ENCODE measurements at regions not wholly inside any gene's neighbourhood (a gene's known extent, or its start where the extent isn't known, plus 50 kb on each side); places are given as distances from the start of the nearest gene placed in this dataset.

DNA sequence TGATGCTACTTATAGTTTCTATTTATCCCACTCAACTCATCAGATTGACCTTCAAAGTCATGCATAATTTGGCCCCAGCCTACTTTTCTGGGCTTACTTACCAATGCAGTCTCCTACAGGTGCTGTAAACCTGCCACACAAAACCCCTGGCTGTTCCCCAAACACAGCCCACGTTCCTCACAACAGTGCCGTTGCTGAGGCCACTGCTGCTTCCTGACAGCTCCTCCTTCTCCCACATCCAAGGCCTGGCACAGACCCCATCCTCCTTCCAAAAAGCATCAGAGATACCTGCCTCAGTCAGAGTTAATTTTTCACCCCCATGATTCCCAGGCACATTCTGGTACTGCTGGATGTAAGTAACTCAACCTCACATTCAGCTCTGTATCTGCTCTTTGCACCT lies 68.1 kb upstream of the SIMC1 start:
- Histone ChIP-seq H3K27me3 (ENCODE audit: control insufficient read depth in 1 of 2, insufficient read depth in 2 of 2, low read length in 2 of 2) (no peaks in the 10 kb centered on the region; a peak in 1 of 5 replicates), H3K79me2 (ENCODE audit: insufficient read depth, low read length) (no peaks in the 10 kb centered on the region), H3K27ac (ENCODE audit: extremely low read length, insufficient read depth, low read length) (no peak overlapping the region), H4K20me1 (ENCODE audit: insufficient read depth, low read length) (no peaks in the 10 kb centered on the region), H3K4me3 (replicated peaks in 1 of 3; ENCODE audit: insufficient read depth in 1 of 3, low read depth in 2 of 3, low read length in 3 of 3) (no peak overlapping the region), H2AFZ (ENCODE audit: low read length) (no peak overlapping the region), H3K9ac (ENCODE audit: insufficient read depth, low read depth, low read length) (no peak overlapping the region), H3K4me2 (ENCODE audit: low read depth, low read length) (no peak overlapping the region), H3K9me3 (ENCODE audit: low read length) (no peaks in the 10 kb centered on the region), H3K4me1 (ENCODE audit: insufficient read depth, low read length) (no peaks in the 10 kb centered on the region), H3K36me3 (replicated peaks in 1 of 2; ENCODE audit: control insufficient read depth in 1 of 2, insufficient read depth in 2 of 2, low read length in 2 of 2) (no peaks in the 10 kb centered on the region)
- BruUV-seq (replicated peaks), result no TSS peak
- TF ChIP-seq, protein P1, sequence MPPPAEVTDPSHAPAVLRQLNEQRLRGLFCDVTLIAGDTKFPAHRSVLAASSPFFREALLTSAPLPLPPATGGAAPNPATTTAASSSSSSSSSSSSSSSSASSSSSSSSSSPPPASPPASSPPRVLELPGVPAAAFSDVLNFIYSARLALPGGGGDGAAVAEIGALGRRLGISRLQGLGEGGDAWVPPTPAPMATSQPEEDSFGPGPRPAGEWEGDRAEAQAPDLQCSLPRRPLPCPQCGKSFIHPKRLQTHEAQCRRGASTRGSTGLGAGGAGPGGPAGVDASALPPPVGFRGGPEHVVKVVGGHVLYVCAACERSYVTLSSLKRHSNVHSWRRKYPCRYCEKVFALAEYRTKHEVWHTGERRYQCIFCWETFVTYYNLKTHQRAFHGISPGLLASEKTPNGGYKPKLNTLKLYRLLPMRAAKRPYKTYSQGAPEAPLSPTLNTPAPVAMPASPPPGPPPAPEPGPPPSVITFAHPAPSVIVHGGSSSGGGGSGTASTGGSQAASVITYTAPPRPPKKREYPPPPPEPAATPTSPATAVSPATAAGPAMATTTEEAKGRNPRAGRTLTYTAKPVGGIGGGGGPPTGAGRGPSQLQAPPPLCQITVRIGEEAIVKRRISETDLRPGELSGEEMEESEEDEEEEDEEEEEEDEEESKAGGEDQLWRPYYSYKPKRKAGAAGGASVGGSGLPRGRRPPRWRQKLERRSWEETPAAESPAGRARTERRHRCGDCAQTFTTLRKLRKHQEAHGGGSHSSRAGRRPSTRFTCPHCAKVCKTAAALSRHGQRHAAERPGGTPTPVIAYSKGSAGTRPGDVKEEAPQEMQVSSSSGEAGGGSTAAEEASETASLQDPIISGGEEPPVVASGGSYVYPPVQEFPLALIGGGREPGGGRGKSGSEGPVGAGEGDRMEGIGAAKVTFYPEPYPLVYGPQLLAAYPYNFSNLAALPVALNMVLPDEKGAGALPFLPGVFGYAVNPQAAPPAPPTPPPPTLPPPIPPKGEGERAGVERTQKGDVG (CRISPR knock-in tag; IDR thresholded peaks at IDR 0.05; ENCODE audit: borderline replicate concordance), result no peak
- no peak for DNase-seq (ENCODE audit: low spot score)
- ATAC-seq, result no peak
- FAIRE-seq, result no peak
- CTCF ChIA-PET (ENCODE audit: low intra/inter-chr PET ratio, low total read pairs), result no interaction called here
- intact Hi-C loops (cut with micrococcal nuclease; ENCODE audit: unreplicated experiment), result no loop called here
- in situ Hi-C loops (cut with HindIII; ENCODE audit: extremely low pct_ligation_motif_present, low pct_unique_long_range_greater_than_20kb), result no loop called here
- WGBS (ENCODE audit: low lambda C conversion rate), result 7% methylated on average over 2 of the region's 2 CpGs
- POLR2A ChIA-PET, result no interaction called here

DNA sequence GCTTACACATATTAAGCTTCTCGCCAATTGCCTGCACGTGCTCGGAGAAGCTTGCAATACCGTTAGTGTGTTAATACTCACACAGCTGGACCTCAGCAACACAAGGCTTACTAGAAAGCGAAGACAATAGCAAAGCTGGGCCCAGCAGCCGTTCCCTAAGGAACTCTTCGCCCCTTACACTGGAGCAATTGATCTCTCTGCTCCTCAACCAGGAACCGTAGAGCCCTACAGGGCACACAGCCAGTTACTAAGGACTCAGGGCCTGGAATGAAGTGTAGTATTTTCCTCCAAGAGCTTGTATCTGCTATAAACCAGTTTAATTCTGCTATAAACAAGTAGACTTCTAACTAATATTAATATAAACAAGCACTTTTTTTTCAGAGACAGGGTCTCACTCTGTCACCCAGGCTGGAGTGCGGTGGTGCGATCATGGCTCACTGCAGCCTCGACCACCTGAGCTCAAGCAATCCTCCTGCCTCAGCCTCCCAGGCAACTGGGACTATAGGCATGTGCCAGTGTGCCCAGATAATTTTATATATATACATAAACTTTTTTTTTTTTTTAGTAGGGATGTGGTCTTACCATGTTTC lies 67.0 kb upstream of the SIMC1 start:
- no TSS peak for BruUV-seq (replicated peaks)
- POLR2A ChIA-PET, result no interaction called here
- ATAC-seq, result no peak

More for the DNA sequence above, 67.0 kb upstream of the SIMC1 start:
- Histone ChIP-seq H3K4me3 (replicated peaks in 1 of 3; ENCODE audit: insufficient read depth in 1 of 3, low read depth in 2 of 3, low read length in 3 of 3) (no peak overlapping the region), H2AFZ (ENCODE audit: low read length) (no peak overlapping the region), H3K9me3 (ENCODE audit: low read length) (no peaks in the 10 kb centered on the region), H3K36me3 (replicated peaks in 1 of 2; ENCODE audit: control insufficient read depth in 1 of 2, insufficient read depth in 2 of 2, low read length in 2 of 2) (no peaks in the 10 kb centered on the region), H3K27me3 (ENCODE audit: control insufficient read depth in 1 of 2, insufficient read depth in 2 of 2, low read length in 2 of 2) (peaks cover 0 to 6% of the 10 kb centered on the region in 2 experiments; a peak in 1 of 5 replicates), H3K79me2 (ENCODE audit: insufficient read depth, low read length) (no peaks in the 10 kb centered on the region), H3K9ac (ENCODE audit: insufficient read depth, low read depth, low read length) (no peak overlapping the region), H3K4me1 (ENCODE audit: insufficient read depth, low read length) (no peaks in the 10 kb centered on the region), H3K4me2 (ENCODE audit: low read depth, low read length) (no peak overlapping the region), H4K20me1 (ENCODE audit: insufficient read depth, low read length) (no peaks in the 10 kb centered on the region), H3K27ac (ENCODE audit: extremely low read length, insufficient read depth, low read length) (no peak overlapping the region)
- in situ Hi-C loops (cut with HindIII; ENCODE audit: extremely low pct_ligation_motif_present, low pct_unique_long_range_greater_than_20kb), result no loop called here
- intact Hi-C loops (cut with micrococcal nuclease; ENCODE audit: unreplicated experiment), result no loop called here
- DNase-seq (ENCODE audit: low spot score) (no peak), FAIRE-seq (no peak)
- 58% methylated on average over 11 of the region's 11 CpGs for WGBS (ENCODE audit: low lambda C conversion rate)
- CTCF ChIA-PET (ENCODE audit: low intra/inter-chr PET ratio, low total read pairs), result no interaction called here
- TF ChIP-seq, protein P2, sequence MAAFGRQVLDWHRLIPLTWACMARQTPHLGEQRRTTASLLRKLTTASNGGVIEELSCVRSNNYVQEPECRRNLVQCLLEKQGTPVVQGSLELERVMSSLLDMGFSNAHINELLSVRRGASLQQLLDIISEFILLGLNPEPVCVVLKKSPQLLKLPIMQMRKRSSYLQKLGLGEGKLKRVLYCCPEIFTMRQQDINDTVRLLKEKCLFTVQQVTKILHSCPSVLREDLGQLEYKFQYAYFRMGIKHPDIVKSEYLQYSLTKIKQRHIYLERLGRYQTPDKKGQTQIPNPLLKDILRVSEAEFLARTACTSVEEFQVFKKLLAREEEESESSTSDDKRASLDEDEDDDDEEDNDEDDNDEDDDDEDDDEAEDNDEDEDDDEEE (CRISPR knock-in tag; IDR thresholded peaks at IDR 0.05), result no peak
- TF ChIP-seq ZNF30 (CRISPR knock-in tag; IDR thresholded peaks at IDR 0.05), result no peak
- TF ChIP-seq, protein P3, sequence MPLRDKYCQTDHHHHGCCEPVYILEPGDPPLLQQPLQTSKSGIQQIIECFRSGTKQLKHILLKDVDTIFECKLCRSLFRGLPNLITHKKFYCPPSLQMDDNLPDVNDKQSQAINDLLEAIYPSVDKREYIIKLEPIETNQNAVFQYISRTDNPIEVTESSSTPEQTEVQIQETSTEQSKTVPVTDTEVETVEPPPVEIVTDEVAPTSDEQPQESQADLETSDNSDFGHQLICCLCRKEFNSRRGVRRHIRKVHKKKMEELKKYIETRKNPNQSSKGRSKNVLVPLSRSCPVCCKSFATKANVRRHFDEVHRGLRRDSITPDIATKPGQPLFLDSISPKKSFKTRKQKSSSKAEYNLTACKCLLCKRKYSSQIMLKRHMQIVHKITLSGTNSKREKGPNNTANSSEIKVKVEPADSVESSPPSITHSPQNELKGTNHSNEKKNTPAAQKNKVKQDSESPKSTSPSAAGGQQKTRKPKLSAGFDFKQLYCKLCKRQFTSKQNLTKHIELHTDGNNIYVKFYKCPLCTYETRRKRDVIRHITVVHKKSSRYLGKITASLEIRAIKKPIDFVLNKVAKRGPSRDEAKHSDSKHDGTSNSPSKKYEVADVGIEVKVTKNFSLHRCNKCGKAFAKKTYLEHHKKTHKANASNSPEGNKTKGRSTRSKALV (CRISPR knock-in tag; IDR thresholded peaks at IDR 0.05), result no peak
- no peak for TF ChIP-seq YEATS4 (CRISPR knock-in tag; IDR thresholded peaks at IDR 0.05; ENCODE audit: borderline replicate concordance)
- no peak for TF ChIP-seq KDM5A (IDR thresholded peaks at IDR 0.05; ENCODE audit: borderline replicate concordance, low read length)
- TF ChIP-seq ZNF772 (CRISPR knock-in tag; IDR thresholded peaks at IDR 0.05), result no peak

Measured in HepG2 (cell line).